ENCODE measurements at regions not wholly inside any gene's neighbourhood (a gene's known extent, or its start where the extent isn't known, plus 50 kb on each side); places are given as distances from the start of the nearest gene placed in this dataset.
"Not testable (repeated sequence)": the region's sequence is repeated elsewhere in the genome, so short reads cannot be mapped to it uniquely, and the experiment has no call there.

DNA sequence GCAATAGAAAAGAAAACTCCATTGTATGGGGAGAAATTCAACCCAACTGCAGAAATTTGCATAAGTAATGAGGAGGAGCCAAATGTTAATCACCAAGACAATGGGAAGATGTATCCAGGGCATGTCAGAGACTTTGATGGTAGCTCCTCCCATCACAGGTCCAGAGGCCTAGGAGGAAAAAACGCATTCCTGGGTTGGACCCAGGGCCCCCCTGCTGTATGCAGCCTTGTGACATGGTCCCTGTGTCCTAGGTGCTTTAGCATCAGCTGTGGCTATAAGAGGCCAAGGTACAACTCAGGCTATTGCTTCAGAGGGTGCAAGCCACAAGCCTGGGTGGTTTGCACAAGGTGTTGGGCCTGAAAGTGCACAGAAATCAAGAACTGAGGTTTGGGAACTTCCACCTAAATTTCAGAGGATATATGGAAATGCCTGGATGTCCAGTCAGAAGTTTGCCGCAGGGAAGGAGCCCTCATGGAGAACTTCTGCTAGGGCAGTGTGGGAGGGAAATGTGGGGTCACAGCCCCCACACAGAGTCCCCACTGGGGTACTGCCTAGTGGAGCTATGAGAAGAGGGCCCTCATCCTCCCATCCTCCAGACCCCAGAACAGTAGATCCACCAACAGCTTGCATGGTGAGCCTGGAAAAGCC lies 162.3 kb downstream of the TGFB2 start:
- no peak overlapping the region for H3K4me3 ChIP-seq (ENCODE audit: low read length in 3 of 3)
- no peaks in the 10 kb centered on the region for H3K27me3 ChIP-seq (ENCODE audit: control insufficient read depth in 3 of 3, insufficient read depth in 3 of 3, low read length in 3 of 3)
- H3K9ac ChIP-seq (ENCODE audit: low read depth in 1 of 3, low read length in 3 of 3): no peak overlapping the region
- peaks cover 0 to 3% (median 0%) of the 10 kb centered on the region in 3 donors for H3K9me3 ChIP-seq (ENCODE audit: control insufficient read depth in 3 of 3, low read length in 3 of 3)
- no peak overlapping the region for H3K27ac ChIP-seq (ENCODE audit: low read depth, low read length)
- H3K4me1 ChIP-seq (ENCODE audit: control insufficient read depth in 3 of 3, insufficient read depth in 3 of 3, low read length in 3 of 3): no peaks in the 10 kb centered on the region
- no peaks in the 10 kb centered on the region for H3K36me3 ChIP-seq (ENCODE audit: control insufficient read depth in 3 of 3, insufficient read depth in 3 of 3, low read length in 3 of 3)

DNA sequence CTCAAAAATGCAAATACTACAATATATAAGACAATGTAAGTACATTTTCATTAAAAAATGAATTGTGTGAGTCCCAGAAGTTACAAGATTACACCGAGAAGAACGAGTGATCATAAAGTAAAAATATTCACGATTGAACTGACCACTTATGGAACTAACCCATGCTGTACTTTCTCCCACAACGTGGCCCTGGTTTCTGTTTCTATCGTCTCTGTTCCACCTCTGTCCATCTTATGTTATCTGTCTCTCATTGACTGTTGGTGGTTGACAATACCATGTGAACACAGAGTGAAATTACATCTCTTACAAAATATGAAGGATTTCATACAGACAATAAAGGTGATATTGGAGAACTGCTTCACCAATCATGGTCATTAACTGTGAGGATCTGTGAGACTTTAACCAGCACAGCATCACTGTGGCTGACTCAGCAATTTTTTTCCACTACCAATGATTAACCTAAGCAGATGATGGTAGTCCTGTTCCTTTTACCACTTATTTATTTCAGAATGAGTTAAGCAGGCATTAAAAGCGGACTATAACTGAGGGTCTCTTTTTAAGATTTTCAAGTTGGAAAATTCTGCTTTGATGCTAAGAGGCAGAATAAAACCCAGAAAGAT lies 165.1 kb downstream of the TGFB2 start:
- H3K4me1 ChIP-seq (ENCODE audit: control insufficient read depth in 3 of 3, insufficient read depth in 3 of 3, low read length in 3 of 3): no peaks in the 10 kb centered on the region
- H3K27me3 ChIP-seq (ENCODE audit: control insufficient read depth in 3 of 3, insufficient read depth in 3 of 3, low read length in 3 of 3): no peaks in the 10 kb centered on the region
- H3K36me3 ChIP-seq (ENCODE audit: control insufficient read depth in 3 of 3, insufficient read depth in 3 of 3, low read length in 3 of 3): no peaks in the 10 kb centered on the region
- H3K9ac ChIP-seq (ENCODE audit: low read depth in 1 of 3, low read length in 3 of 3): no peak overlapping the region
- H3K27ac ChIP-seq (ENCODE audit: low read depth, low read length): no peak overlapping the region
- no peak overlapping the region for H3K4me3 ChIP-seq (ENCODE audit: low read length in 3 of 3)
- peaks cover 0 to 3% (median 0%) of the 10 kb centered on the region in 3 donors for H3K9me3 ChIP-seq (ENCODE audit: control insufficient read depth in 3 of 3, low read length in 3 of 3)

DNA sequence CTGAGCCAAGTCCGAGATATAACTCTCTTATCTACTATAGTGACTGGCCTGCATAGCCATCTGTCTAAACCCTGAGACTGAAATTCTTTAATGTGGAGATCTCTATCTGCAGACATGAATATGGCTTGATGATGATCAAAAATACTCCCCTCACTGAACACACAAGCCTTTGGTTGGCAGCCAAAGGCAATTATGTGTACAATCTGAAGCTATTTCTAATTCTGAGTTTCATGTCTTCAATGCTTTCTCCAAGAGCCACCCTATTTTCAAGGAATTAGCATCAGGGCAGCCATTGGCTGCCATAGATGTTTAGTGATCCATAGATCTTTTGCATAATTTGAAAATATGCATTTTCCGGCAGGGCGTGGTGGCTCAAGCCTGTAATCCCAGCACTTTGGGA lies 168.2 kb downstream of the TGFB2 start:
- Histone ChIP-seq H3K4me3 (ENCODE audit: low read length in 3 of 3) (no peak overlapping the region), H3K4me1 (ENCODE audit: control insufficient read depth in 3 of 3, insufficient read depth in 3 of 3, low read length in 3 of 3) (peaks cover 0 to 3% (median 0%) of the 10 kb centered on the region in 3 donors), H3K27ac (ENCODE audit: low read depth, low read length) (no peak overlapping the region), H3K36me3 (ENCODE audit: control insufficient read depth in 3 of 3, insufficient read depth in 3 of 3, low read length in 3 of 3) (no peaks in the 10 kb centered on the region), H3K9me3 (ENCODE audit: control insufficient read depth in 3 of 3, low read length in 3 of 3) (no peaks in the 10 kb centered on the region), H3K27me3 (ENCODE audit: control insufficient read depth in 3 of 3, insufficient read depth in 3 of 3, low read length in 3 of 3) (no peaks in the 10 kb centered on the region), H3K9ac (ENCODE audit: low read depth in 1 of 3, low read length in 3 of 3) (no peak overlapping the region)

GRCh38 chr1:218514689-218515088 lies 169.6 kb downstream of the TGFB2 start:
- no peak overlapping the region for H3K27ac ChIP-seq (ENCODE audit: low read depth, low read length)
- no peaks in the 10 kb centered on the region for H3K36me3 ChIP-seq (ENCODE audit: control insufficient read depth in 3 of 3, insufficient read depth in 3 of 3, low read length in 3 of 3)
- H3K9me3 ChIP-seq (ENCODE audit: control insufficient read depth in 3 of 3, low read length in 3 of 3): no peaks in the 10 kb centered on the region
- peaks cover 0 to 3% (median 0%) of the 10 kb centered on the region in 3 donors for H3K4me1 ChIP-seq (ENCODE audit: control insufficient read depth in 3 of 3, insufficient read depth in 3 of 3, low read length in 3 of 3)
- H3K4me3 ChIP-seq (ENCODE audit: low read length in 3 of 3): no peak overlapping the region
- no peak overlapping the region for H3K9ac ChIP-seq (ENCODE audit: low read depth in 1 of 3, low read length in 3 of 3)
- H3K27me3 ChIP-seq (ENCODE audit: control insufficient read depth in 3 of 3, insufficient read depth in 3 of 3, low read length in 3 of 3): no peaks in the 10 kb centered on the region

- H3K9ac ChIP-seq (ENCODE audit: low read depth in 1 of 3, low read length in 3 of 3): no peak overlapping the region
Measured at GRCh38 chr1:218516526-218516925, 171.4 kb downstream of the TGFB2 start.

GRCh38 chr1:218517459-218517858 lies 172.3 kb downstream of the TGFB2 start:
- Histone ChIP-seq H3K4me1 (ENCODE audit: control insufficient read depth in 3 of 3, insufficient read depth in 3 of 3, low read length in 3 of 3) (peaks cover 0 to 3% (median 0%) of the 10 kb centered on the region in 3 donors), H3K27ac (ENCODE audit: low read depth, low read length) (no peak overlapping the region), H3K36me3 (ENCODE audit: control insufficient read depth in 3 of 3, insufficient read depth in 3 of 3, low read length in 3 of 3) (no peaks in the 10 kb centered on the region)

More at GRCh38 chr1:218516526-218516925, 171.4 kb downstream of the TGFB2 start:
- H3K4me3 ChIP-seq (ENCODE audit: low read length in 3 of 3): no peak overlapping the region
- no peaks in the 10 kb centered on the region for H3K27me3 ChIP-seq (ENCODE audit: control insufficient read depth in 3 of 3, insufficient read depth in 3 of 3, low read length in 3 of 3)
- no peaks in the 10 kb centered on the region for H3K9me3 ChIP-seq (ENCODE audit: control insufficient read depth in 3 of 3, low read length in 3 of 3)
- no peak overlapping the region for H3K27ac ChIP-seq (ENCODE audit: low read depth, low read length)
- no peaks in the 10 kb centered on the region for H3K36me3 ChIP-seq (ENCODE audit: control insufficient read depth in 3 of 3, insufficient read depth in 3 of 3, low read length in 3 of 3)
- peaks cover 0 to 3% (median 0%) of the 10 kb centered on the region in 3 donors for H3K4me1 ChIP-seq (ENCODE audit: control insufficient read depth in 3 of 3, insufficient read depth in 3 of 3, low read length in 3 of 3)

GRCh38 chr1:218518216-218518740 lies 173.1 kb downstream of the TGFB2 start:
- Histone ChIP-seq H3K27me3 (ENCODE audit: control insufficient read depth in 3 of 3, insufficient read depth in 3 of 3, low read length in 3 of 3) (no peaks in the 10 kb centered on the region), H3K9me3 (ENCODE audit: control insufficient read depth in 3 of 3, low read length in 3 of 3) (no peaks in the 10 kb centered on the region), H3K27ac (ENCODE audit: low read depth, low read length) (no peak overlapping the region), H3K4me3 (ENCODE audit: low read length in 3 of 3) (no peak overlapping the region), H3K36me3 (ENCODE audit: control insufficient read depth in 3 of 3, insufficient read depth in 3 of 3, low read length in 3 of 3) (no peaks in the 10 kb centered on the region), H3K4me1 (ENCODE audit: control insufficient read depth in 3 of 3, insufficient read depth in 3 of 3, low read length in 3 of 3) (peaks cover 0 to 3% (median 0%) of the 10 kb centered on the region in 3 donors), H3K9ac (ENCODE audit: low read depth in 1 of 3, low read length in 3 of 3) (no peak overlapping the region)

More at GRCh38 chr1:218517459-218517858, 172.3 kb downstream of the TGFB2 start:
- Histone ChIP-seq H3K27me3 (ENCODE audit: control insufficient read depth in 3 of 3, insufficient read depth in 3 of 3, low read length in 3 of 3) (no peaks in the 10 kb centered on the region), H3K9ac (ENCODE audit: low read depth in 1 of 3, low read length in 3 of 3) (no peak overlapping the region), H3K9me3 (ENCODE audit: control insufficient read depth in 3 of 3, low read length in 3 of 3) (no peaks in the 10 kb centered on the region), H3K4me3 (ENCODE audit: low read length in 3 of 3) (no peak overlapping the region)

- not testable (repeated sequence) for H3K4me3 ChIP-seq (ENCODE audit: low read length in 3 of 3); H3K27me3 ChIP-seq (ENCODE audit: control insufficient read depth in 3 of 3, insufficient read depth in 3 of 3, low read length in 3 of 3); H3K4me1 ChIP-seq (ENCODE audit: control insufficient read depth in 3 of 3, insufficient read depth in 3 of 3, low read length in 3 of 3); H3K36me3 ChIP-seq (ENCODE audit: control insufficient read depth in 3 of 3, insufficient read depth in 3 of 3, low read length in 3 of 3); H3K9ac ChIP-seq (ENCODE audit: low read depth in 1 of 3, low read length in 3 of 3); H3K9me3 ChIP-seq (ENCODE audit: control insufficient read depth in 3 of 3, low read length in 3 of 3); H3K27ac ChIP-seq (ENCODE audit: low read depth, low read length)
Measured at GRCh38 chr1:218520646-218521045, 175.5 kb downstream of the TGFB2 start.

DNA sequence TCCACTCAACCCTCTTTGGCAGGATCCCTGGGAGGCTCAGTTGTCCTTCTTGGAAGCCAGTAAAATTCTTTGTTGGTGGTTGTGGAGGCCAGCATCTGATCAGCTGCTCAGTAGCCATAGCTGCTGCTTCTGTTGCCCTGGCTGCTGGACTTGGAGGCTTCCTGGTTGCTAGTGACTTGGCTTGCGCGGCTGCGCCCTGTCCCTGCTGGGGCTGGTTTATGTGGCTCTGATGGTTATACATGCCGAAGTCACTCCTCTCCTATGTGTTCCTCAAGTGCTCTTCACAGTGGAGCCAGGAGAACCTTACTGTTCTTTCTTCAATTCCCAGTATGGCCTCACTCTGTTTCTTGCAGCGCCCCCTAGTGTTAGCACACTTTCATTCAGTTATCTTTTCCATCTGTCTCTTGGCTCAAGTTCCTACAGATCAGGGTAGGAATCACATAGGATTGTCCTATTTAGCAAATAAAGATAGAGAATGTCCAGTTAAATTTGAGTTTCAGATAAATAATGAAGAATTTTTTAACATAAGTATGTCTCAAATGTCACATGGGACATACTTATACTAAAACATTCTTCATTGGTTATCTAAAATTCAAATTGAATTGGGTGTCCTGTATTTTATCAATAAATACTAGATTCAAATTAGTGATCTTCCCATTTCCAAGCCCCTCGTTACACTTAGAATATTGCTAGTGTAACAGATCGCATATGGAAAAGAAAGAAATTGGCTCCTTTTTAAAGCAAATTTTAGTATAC lies 176.5 kb downstream of the TGFB2 start:
- peaks cover 3 to 8% (median 6%) of the 10 kb centered on the region in 3 donors for H3K4me1 ChIP-seq (ENCODE audit: control insufficient read depth in 3 of 3, insufficient read depth in 3 of 3, low read length in 3 of 3)
- H3K9ac ChIP-seq (ENCODE audit: low read depth in 1 of 3, low read length in 3 of 3): no peak overlapping the region
- H3K36me3 ChIP-seq (ENCODE audit: control insufficient read depth in 3 of 3, insufficient read depth in 3 of 3, low read length in 3 of 3): no peaks in the 10 kb centered on the region
- H3K9me3 ChIP-seq (ENCODE audit: control insufficient read depth in 3 of 3, low read length in 3 of 3): no peaks in the 10 kb centered on the region
- H3K4me3 ChIP-seq (ENCODE audit: low read length in 3 of 3): no peak overlapping the region
- H3K27ac ChIP-seq (ENCODE audit: low read depth, low read length): no peak overlapping the region
- H3K27me3 ChIP-seq (ENCODE audit: control insufficient read depth in 3 of 3, insufficient read depth in 3 of 3, low read length in 3 of 3): no peaks in the 10 kb centered on the region

GRCh38 chr1:218524526-218524925 lies 179.4 kb downstream of the TGFB2 start:
- H3K4me3 ChIP-seq (ENCODE audit: low read length in 3 of 3): no peak overlapping the region
- H3K36me3 ChIP-seq (ENCODE audit: control insufficient read depth in 3 of 3, insufficient read depth in 3 of 3, low read length in 3 of 3): no peaks in the 10 kb centered on the region
- no peaks in the 10 kb centered on the region for H3K27me3 ChIP-seq (ENCODE audit: control insufficient read depth in 3 of 3, insufficient read depth in 3 of 3, low read length in 3 of 3)
- no peak overlapping the region for H3K27ac ChIP-seq (ENCODE audit: low read depth, low read length)
- peaks cover 2 to 8% (median 6%) of the 10 kb centered on the region in 3 donors for H3K4me1 ChIP-seq (ENCODE audit: control insufficient read depth in 3 of 3, insufficient read depth in 3 of 3, low read length in 3 of 3)
- no peak overlapping the region for H3K9ac ChIP-seq (ENCODE audit: low read depth in 1 of 3, low read length in 3 of 3)
- no peaks in the 10 kb centered on the region for H3K9me3 ChIP-seq (ENCODE audit: control insufficient read depth in 3 of 3, low read length in 3 of 3)

All from skeletal muscle tissue (tissue), 3 donors.